ENCODE measurements at regions not wholly inside any gene's neighbourhood (a gene's known extent, or its start where the extent isn't known, plus 50 kb on each side); places are given as distances from the start of the nearest gene placed in this dataset.

DNA sequence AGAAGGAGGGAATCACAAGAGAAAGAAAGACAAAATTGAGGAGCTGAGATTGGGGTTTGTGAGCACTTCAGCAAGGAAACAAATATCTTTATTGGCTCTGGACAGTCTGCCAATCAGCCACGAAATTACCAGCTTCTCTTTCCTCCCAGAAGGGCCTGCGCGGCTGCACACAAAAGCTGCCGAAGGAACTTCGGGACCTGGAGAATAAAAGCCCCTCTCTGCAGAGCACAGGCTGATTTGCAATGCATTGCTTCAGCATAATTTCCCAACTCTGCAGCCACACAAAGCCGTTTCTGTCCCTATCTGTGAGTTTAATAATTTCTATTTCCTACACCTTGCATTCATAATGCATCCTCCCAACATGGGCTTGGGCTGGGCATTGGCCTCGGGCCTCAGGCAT, 522.6 kb downstream of the BUD13 start:
- no peaks in the 10 kb centered on the region for H3K27me3 ChIP-seq (ENCODE audit: control insufficient read depth, insufficient read depth, low read length)
- no peaks in the 10 kb centered on the region for H3K36me3 ChIP-seq (ENCODE audit: control insufficient read depth, low read depth, low read length)
- no peak overlapping the region for H3K9ac ChIP-seq (ENCODE audit: low read length)
- H3K9me3 ChIP-seq (ENCODE audit: control insufficient read depth, low read depth, low read length), result no peaks in the 10 kb centered on the region
- H3K4me1 ChIP-seq (ENCODE audit: control insufficient read depth, low read depth, low read length), result no peaks in the 10 kb centered on the region
- H3K27ac ChIP-seq (ENCODE audit: low read length), result no peak overlapping the region
- H3K4me3 ChIP-seq (ENCODE audit: low read length), result no peak overlapping the region

DNA sequence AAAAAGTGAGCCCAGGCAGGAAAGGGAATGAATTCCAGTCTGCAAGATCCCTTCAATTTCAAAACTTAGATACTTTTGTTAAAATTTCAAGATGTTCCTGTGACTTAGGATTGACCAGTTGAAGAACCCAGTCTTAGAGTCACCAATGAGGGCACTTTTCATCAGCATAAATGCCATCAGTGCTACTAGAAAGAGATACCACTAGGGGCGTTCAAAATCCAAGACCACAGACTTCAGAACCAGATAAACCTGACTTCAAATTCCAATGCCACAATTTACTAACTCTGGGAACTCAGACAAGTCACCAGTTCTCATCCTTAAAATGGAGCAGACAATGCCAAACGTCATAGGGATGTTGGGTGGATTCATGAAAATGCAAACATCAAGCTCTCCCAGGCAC, 523.2 kb downstream of the BUD13 start:
- H3K4me1 ChIP-seq (ENCODE audit: control insufficient read depth, low read depth, low read length), result peaks cover 4% of the 10 kb centered on the region
- H3K9ac ChIP-seq (ENCODE audit: low read length), result no peak overlapping the region
- no peak overlapping the region for H3K27ac ChIP-seq (ENCODE audit: low read length)
- no peaks in the 10 kb centered on the region for H3K27me3 ChIP-seq (ENCODE audit: control insufficient read depth, insufficient read depth, low read length)
- H3K9me3 ChIP-seq (ENCODE audit: control insufficient read depth, low read depth, low read length), result no peaks in the 10 kb centered on the region
- H3K36me3 ChIP-seq (ENCODE audit: control insufficient read depth, low read depth, low read length), result no peaks in the 10 kb centered on the region
- H3K4me3 ChIP-seq (ENCODE audit: low read length), result no peak overlapping the region

- Histone ChIP-seq H3K9me3 (ENCODE audit: control insufficient read depth, low read depth, low read length) (no peaks in the 10 kb centered on the region), H3K27me3 (ENCODE audit: control insufficient read depth, insufficient read depth, low read length) (no peaks in the 10 kb centered on the region), H3K4me1 (ENCODE audit: control insufficient read depth, low read depth, low read length) (peaks cover 13% of the 10 kb centered on the region), H3K4me3 (ENCODE audit: low read length) (no peak overlapping the region), H3K36me3 (ENCODE audit: control insufficient read depth, low read depth, low read length) (no peaks in the 10 kb centered on the region), H3K27ac (ENCODE audit: low read length) (no peak overlapping the region), H3K9ac (ENCODE audit: low read length) (no peak overlapping the region)
Measured at GRCh38 chr11:116244889-116245288, 527.9 kb downstream of the BUD13 start.

GRCh38 chr11:116244439-116244838, 528.3 kb downstream of the BUD13 start:
- Histone ChIP-seq H3K27ac (ENCODE audit: low read length) (no peak overlapping the region), H3K4me3 (ENCODE audit: low read length) (no peak overlapping the region), H3K9ac (ENCODE audit: low read length) (no peak overlapping the region), H3K27me3 (ENCODE audit: control insufficient read depth, insufficient read depth, low read length) (no peaks in the 10 kb centered on the region), H3K9me3 (ENCODE audit: control insufficient read depth, low read depth, low read length) (no peaks in the 10 kb centered on the region), H3K36me3 (ENCODE audit: control insufficient read depth, low read depth, low read length) (no peaks in the 10 kb centered on the region), H3K4me1 (ENCODE audit: control insufficient read depth, low read depth, low read length) (peaks cover 13% of the 10 kb centered on the region)

DNA sequence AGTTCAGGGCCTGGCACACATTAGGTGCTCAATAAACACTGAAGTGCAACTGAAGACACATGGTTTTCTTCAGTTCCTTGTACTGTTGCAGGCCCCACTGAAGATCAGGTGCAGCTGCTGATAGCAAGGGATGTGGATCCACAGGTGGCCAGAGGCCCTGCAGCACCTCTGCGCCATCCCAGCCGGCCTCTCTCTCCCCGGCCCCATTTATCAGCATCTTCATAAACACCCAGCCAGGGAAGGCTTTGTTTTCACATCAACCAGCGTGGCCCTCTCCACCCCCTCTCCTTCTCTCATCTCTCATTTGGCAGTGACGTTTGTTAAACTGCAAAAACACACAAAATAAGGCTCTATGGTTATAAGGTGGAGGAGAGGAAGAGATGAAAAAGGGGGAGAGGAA, 528.8 kb downstream of the BUD13 start:
- Histone ChIP-seq H3K27ac (ENCODE audit: low read length) (no peak overlapping the region), H3K36me3 (ENCODE audit: control insufficient read depth, low read depth, low read length) (no peaks in the 10 kb centered on the region), H3K4me3 (ENCODE audit: low read length) (no peak overlapping the region), H3K27me3 (ENCODE audit: control insufficient read depth, insufficient read depth, low read length) (no peaks in the 10 kb centered on the region), H3K9ac (ENCODE audit: low read length) (no peak overlapping the region), H3K4me1 (ENCODE audit: control insufficient read depth, low read depth, low read length) (peaks cover 13% of the 10 kb centered on the region), H3K9me3 (ENCODE audit: control insufficient read depth, low read depth, low read length) (no peaks in the 10 kb centered on the region)

DNA sequence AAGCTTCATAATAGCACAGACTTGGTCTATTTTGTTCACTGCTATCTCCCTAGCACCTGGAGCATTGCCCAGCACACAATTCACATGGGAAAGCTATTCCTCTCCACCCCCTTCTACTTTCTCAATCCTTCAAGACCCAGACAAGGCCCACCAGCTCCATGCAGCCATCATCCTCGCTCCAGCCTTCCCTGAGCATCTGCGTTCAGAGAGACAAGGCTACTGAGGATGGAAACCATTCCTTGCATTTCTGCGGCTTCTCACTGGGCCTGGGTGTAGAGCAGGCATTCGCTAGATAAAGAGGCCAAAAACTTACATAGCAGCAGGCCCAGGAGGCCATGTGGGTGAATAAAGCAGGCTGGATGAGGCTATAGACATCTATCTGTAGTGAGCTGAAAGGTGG, 530.8 kb downstream of the BUD13 start:
- no peaks in the 10 kb centered on the region for H3K9me3 ChIP-seq (ENCODE audit: control insufficient read depth, low read depth, low read length)
- H3K4me1 ChIP-seq (ENCODE audit: control insufficient read depth, low read depth, low read length), result peaks cover 13% of the 10 kb centered on the region
- H3K27ac ChIP-seq (ENCODE audit: low read length), result no peak overlapping the region
- no peaks in the 10 kb centered on the region for H3K27me3 ChIP-seq (ENCODE audit: control insufficient read depth, insufficient read depth, low read length)
- no peak overlapping the region for H3K4me3 ChIP-seq (ENCODE audit: low read length)
- no peak overlapping the region for H3K9ac ChIP-seq (ENCODE audit: low read length)
- H3K36me3 ChIP-seq (ENCODE audit: control insufficient read depth, low read depth, low read length), result no peaks in the 10 kb centered on the region

GRCh38 chr11:116240710-116241109, 532.1 kb downstream of the BUD13 start:
- peaks cover 13% of the 10 kb centered on the region for H3K4me1 ChIP-seq (ENCODE audit: control insufficient read depth, low read depth, low read length)
- no peaks in the 10 kb centered on the region for H3K27me3 ChIP-seq (ENCODE audit: control insufficient read depth, insufficient read depth, low read length)
- no peaks in the 10 kb centered on the region for H3K9me3 ChIP-seq (ENCODE audit: control insufficient read depth, low read depth, low read length)
- H3K4me3 ChIP-seq (ENCODE audit: low read length), result no peak overlapping the region
- H3K36me3 ChIP-seq (ENCODE audit: control insufficient read depth, low read depth, low read length), result no peaks in the 10 kb centered on the region
- H3K9ac ChIP-seq (ENCODE audit: low read length), result no peak overlapping the region
- no peak overlapping the region for H3K27ac ChIP-seq (ENCODE audit: low read length)

DNA sequence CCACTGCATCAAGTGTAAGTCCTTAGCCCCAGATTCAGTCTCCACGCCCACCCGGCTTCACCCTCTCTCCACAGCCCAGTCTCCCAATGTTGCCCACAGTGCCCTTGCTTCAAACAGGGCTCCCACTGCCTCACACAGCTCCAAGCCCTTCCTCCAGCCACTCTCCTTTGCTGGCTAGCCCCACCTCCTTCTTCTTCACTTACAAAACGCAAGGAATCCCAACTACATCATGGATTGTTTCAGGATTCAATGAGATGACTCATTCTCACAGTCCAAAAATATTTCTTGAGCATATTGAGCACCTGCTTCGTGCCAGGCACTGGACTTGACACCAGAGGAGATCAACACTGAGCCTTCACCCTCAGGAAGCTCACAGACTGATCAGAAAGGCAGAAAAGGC, 533.5 kb downstream of the BUD13 start:
- Histone ChIP-seq H3K4me1 (ENCODE audit: control insufficient read depth, low read depth, low read length) (peaks cover 9% of the 10 kb centered on the region), H3K27me3 (ENCODE audit: control insufficient read depth, insufficient read depth, low read length) (no peaks in the 10 kb centered on the region), H3K36me3 (ENCODE audit: control insufficient read depth, low read depth, low read length) (no peaks in the 10 kb centered on the region), H3K9ac (ENCODE audit: low read length) (no peak overlapping the region), H3K4me3 (ENCODE audit: low read length) (no peak overlapping the region), H3K27ac (ENCODE audit: low read length) (no peak overlapping the region), H3K9me3 (ENCODE audit: control insufficient read depth, low read depth, low read length) (no peaks in the 10 kb centered on the region)

DNA sequence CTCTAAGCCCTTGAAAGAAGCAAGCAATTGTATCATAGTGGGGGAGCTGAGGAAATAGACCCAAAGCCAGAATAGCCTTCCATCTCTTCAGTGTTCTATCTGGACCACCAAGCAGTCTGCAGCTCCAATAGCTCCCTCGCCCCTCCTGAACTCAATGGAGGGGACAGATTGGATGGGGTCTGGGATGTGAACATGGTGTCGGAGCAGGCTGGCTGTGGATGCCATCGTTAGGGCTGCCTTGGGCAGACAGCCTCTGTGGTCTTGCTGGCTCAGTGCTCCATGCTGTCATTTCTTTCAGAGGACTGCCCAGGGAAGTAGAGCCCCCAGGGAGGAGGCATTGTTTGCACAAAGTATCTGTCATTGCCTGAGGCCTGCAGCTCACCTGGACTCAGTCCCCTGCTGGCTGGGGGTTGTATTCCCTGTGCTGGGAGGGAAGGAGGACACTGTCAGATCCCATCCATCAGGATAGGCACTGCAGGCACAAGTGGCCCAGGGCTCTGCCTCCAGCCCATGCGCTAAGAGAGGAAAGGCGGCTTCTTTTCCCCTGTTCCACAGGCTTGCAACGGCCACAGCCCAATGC, 537.7 kb downstream of the BUD13 start:
- Histone ChIP-seq H3K4me1 (ENCODE audit: control insufficient read depth, low read depth, low read length) (peaks cover 3% of the 10 kb centered on the region), H3K27me3 (ENCODE audit: control insufficient read depth, insufficient read depth, low read length) (no peaks in the 10 kb centered on the region), H3K9ac (ENCODE audit: low read length) (no peak overlapping the region), H3K36me3 (ENCODE audit: control insufficient read depth, low read depth, low read length) (no peaks in the 10 kb centered on the region), H3K9me3 (ENCODE audit: control insufficient read depth, low read depth, low read length) (no peaks in the 10 kb centered on the region), H3K27ac (ENCODE audit: low read length) (no peak overlapping the region), H3K4me3 (ENCODE audit: low read length) (no peak overlapping the region)

GRCh38 chr11:116233561-116233960, 539.2 kb downstream of the BUD13 start:
- Histone ChIP-seq H3K27ac (ENCODE audit: low read length) (no peak overlapping the region), H3K4me3 (ENCODE audit: low read length) (no peak overlapping the region)

DNA sequence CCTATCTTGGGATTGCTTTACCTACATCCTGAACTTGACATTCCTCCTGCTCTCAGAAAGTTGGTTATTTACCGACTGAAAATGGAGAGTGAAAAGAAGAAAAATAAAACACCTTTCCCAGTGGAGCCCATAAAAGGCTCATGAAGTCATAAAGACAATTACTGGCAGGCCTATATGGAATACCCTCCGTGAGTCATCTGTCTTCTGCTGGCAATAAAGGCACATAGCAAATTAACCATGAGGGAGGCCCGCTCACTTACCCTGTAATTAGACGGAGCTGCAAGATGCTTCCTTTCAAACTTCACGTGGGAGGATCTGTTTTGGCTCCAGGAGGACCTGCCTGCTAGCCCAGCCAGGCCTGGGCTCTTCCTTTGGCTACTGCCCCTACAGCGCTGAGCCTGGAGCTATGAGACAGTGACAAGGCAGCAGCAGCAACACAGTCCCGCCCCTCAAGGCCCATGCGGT, 540.4 kb downstream of the BUD13 start:
- no peak overlapping the region for H3K4me3 ChIP-seq (ENCODE audit: low read length)
- no peak overlapping the region for H3K27ac ChIP-seq (ENCODE audit: low read length)

More at GRCh38 chr11:116233561-116233960, 539.2 kb downstream of the BUD13 start:
- Histone ChIP-seq H3K36me3 (ENCODE audit: control insufficient read depth, low read depth, low read length) (no peaks in the 10 kb centered on the region), H3K4me1 (ENCODE audit: control insufficient read depth, low read depth, low read length) (peaks cover 3% of the 10 kb centered on the region), H3K27me3 (ENCODE audit: control insufficient read depth, insufficient read depth, low read length) (no peaks in the 10 kb centered on the region), H3K9ac (ENCODE audit: low read length) (no peak overlapping the region), H3K9me3 (ENCODE audit: control insufficient read depth, low read depth, low read length) (no peaks in the 10 kb centered on the region)

DNA sequence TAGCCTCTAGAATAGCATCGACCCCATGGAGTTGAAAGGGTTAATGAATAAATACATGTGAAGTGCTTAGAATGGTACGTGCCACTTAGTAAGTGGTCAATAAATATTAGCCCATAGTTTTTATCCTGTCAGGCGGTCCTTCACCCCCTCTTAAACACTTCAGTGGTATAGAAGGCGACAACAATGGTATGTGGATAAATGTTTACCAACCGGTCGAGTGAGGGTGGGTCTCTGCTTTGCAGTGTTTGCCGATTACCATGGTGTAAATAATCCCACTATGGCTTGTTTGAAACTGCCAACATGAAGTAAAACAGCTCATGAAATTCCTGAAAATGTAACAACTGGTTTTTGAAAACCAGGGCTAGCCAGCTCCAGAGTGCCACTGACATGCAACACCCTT, 541.2 kb downstream of the BUD13 start:
- Histone ChIP-seq H3K27me3 (ENCODE audit: control insufficient read depth, insufficient read depth, low read length) (no peaks in the 10 kb centered on the region), H3K4me1 (ENCODE audit: control insufficient read depth, low read depth, low read length) (peaks cover 3% of the 10 kb centered on the region), H3K27ac (ENCODE audit: low read length) (no peak overlapping the region), H3K36me3 (ENCODE audit: control insufficient read depth, low read depth, low read length) (no peaks in the 10 kb centered on the region), H3K9me3 (ENCODE audit: control insufficient read depth, low read depth, low read length) (no peaks in the 10 kb centered on the region), H3K4me3 (ENCODE audit: low read length) (no peak overlapping the region), H3K9ac (ENCODE audit: low read length) (no peak overlapping the region)

More for the DNA sequence above, 540.4 kb downstream of the BUD13 start:
- H3K36me3 ChIP-seq (ENCODE audit: control insufficient read depth, low read depth, low read length), result no peaks in the 10 kb centered on the region
- H3K27me3 ChIP-seq (ENCODE audit: control insufficient read depth, insufficient read depth, low read length), result no peaks in the 10 kb centered on the region
- no peak overlapping the region for H3K9ac ChIP-seq (ENCODE audit: low read length)
- H3K9me3 ChIP-seq (ENCODE audit: control insufficient read depth, low read depth, low read length), result no peaks in the 10 kb centered on the region
- peaks cover 3% of the 10 kb centered on the region for H3K4me1 ChIP-seq (ENCODE audit: control insufficient read depth, low read depth, low read length)

Measured in iPS-18a (cell line).